ENCODE measurements at regions not wholly inside any gene's neighbourhood (a gene's known extent, or its start where the extent isn't known, plus 50 kb on each side); places are given as distances from the start of the nearest gene placed in this dataset.
"Not testable (repeated sequence)": the region's sequence is repeated elsewhere in the genome, so short reads cannot be mapped to it uniquely, and the experiment has no call there.

DNA sequence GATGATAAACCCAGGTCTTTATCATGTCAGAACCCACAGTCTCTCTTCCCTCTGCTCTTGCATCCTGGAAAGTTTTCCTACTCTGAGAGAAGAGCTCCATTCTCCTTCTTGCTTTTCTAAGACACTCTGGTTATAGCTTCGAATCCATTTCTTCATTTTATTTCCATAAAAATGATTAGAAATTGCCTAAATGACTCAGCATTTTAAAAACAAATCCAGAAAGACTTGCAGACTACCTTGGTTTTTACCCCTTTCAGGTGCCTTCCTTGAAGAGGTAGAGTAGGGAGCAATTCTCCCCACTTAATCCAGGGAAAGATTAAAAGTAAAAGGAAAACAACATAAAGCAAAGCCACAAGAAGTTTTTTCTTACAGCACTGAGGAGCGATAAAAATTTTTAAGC is 1256.0 kb downstream of the ROBO1 start:
- DNase-seq (ENCODE audit: low read depth, low spot score) (no peak), FAIRE-seq (no peak)
- Histone ChIP-seq H3K4me1 (ENCODE audit: control insufficient read depth, extremely low read depth, insufficient read depth, low read length) (peaks cover 6% of the 10 kb centered on the region), H3K36me3 (ENCODE audit: control insufficient read depth in 2 of 2, extremely low read depth in 1 of 2, insufficient read depth in 2 of 2, low read length in 2 of 2) (no peaks in the 10 kb centered on the region), H3K9ac (ENCODE audit: control insufficient read depth, extremely low read depth, insufficient read depth, low read length) (no peak overlapping the region), H3K9me3 (ENCODE audit: control insufficient read depth, low read depth, low read length) (no peaks in the 10 kb centered on the region), H2AFZ (ENCODE audit: control insufficient read depth, low read length) (no peak overlapping the region), H3K4me3 (ENCODE audit: control insufficient read depth in 2 of 3, extremely low read depth in 1 of 3, insufficient read depth in 2 of 3, low read depth in 1 of 3, low read length in 3 of 3) (no peak overlapping the region), H4K20me1 (ENCODE audit: control insufficient read depth, extremely low read depth, insufficient read depth, low read length) (no peaks in the 10 kb centered on the region), H3K9me1 (ENCODE audit: control insufficient read depth, extremely low read depth, insufficient read depth, low read length) (no peaks in the 10 kb centered on the region), H3K4me2 (ENCODE audit: control insufficient read depth, extremely low read depth, insufficient read depth, low read depth, low read length) (no peak overlapping the region), H3K79me2 (ENCODE audit: control insufficient read depth, insufficient read depth, low read length) (no peaks in the 10 kb centered on the region), H3K27me3 (ENCODE audit: control insufficient read depth, extremely low read depth, insufficient read depth, low read length) (no peaks in the 10 kb centered on the region), H3K27ac (ENCODE audit: control insufficient read depth, insufficient read depth, low read length) (no peak overlapping the region)
- TF ChIP-seq, protein P1, sequence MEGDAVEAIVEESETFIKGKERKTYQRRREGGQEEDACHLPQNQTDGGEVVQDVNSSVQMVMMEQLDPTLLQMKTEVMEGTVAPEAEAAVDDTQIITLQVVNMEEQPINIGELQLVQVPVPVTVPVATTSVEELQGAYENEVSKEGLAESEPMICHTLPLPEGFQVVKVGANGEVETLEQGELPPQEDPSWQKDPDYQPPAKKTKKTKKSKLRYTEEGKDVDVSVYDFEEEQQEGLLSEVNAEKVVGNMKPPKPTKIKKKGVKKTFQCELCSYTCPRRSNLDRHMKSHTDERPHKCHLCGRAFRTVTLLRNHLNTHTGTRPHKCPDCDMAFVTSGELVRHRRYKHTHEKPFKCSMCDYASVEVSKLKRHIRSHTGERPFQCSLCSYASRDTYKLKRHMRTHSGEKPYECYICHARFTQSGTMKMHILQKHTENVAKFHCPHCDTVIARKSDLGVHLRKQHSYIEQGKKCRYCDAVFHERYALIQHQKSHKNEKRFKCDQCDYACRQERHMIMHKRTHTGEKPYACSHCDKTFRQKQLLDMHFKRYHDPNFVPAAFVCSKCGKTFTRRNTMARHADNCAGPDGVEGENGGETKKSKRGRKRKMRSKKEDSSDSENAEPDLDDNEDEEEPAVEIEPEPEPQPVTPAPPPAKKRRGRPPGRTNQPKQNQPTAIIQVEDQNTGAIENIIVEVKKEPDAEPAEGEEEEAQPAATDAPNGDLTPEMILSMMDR (optimal IDR thresholded peaks at IDR 0.05 in 1 of 3, IDR thresholded peaks at IDR 0.05 in 1 of 3, conservative IDR thresholded peaks at IDR 0.05 in 1 of 3; ENCODE audit: extremely low read depth in 1 of 3, insufficient read depth in 2 of 3, low read length in 3 of 3), result no peak
- no peak for TF ChIP-seq EZH2 (IDR thresholded peaks at IDR 0.05; ENCODE audit: low read length)
- dilution Hi-C loops (cut with MboI; ENCODE audit: extremely low pct_ligation_motif_present, low sequenced_read_pairs), result no loop called here

DNA sequence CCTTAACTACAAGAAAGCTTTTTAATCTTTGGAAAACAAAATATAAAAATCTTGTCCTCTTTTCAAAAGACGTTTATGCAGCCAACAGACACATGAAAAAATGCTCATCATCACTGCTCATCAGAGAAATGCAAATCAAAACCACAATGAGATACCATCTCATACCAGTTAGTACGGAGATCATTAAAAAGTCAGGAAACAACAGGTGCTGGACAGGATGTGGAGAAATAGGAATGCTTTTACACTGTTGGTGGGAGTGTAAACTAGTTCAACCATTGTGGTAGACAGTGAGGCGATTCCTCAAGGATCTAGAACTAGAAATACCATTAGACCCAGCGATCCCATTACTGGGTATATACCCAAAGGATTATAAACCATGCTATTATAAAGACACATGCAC is 1255.0 kb downstream of the ROBO1 start:
- FAIRE-seq; H3K9me3 ChIP-seq (ENCODE audit: control insufficient read depth, low read depth, low read length); H3K27me3 ChIP-seq (ENCODE audit: control insufficient read depth, extremely low read depth, insufficient read depth, low read length); DNase-seq (ENCODE audit: low read depth, low spot score); H3K9ac ChIP-seq (ENCODE audit: control insufficient read depth, extremely low read depth, insufficient read depth, low read length); dilution Hi-C loops (cut with MboI; ENCODE audit: extremely low pct_ligation_motif_present, low sequenced_read_pairs); H3K27ac ChIP-seq (ENCODE audit: control insufficient read depth, insufficient read depth, low read length); H3K4me3 ChIP-seq (ENCODE audit: control insufficient read depth in 2 of 3, extremely low read depth in 1 of 3, insufficient read depth in 2 of 3, low read depth in 1 of 3, low read length in 3 of 3); H3K9me1 ChIP-seq (ENCODE audit: control insufficient read depth, extremely low read depth, insufficient read depth, low read length); H3K4me1 ChIP-seq (ENCODE audit: control insufficient read depth, extremely low read depth, insufficient read depth, low read length); H3K4me2 ChIP-seq (ENCODE audit: control insufficient read depth, extremely low read depth, insufficient read depth, low read depth, low read length); H3K79me2 ChIP-seq (ENCODE audit: control insufficient read depth, insufficient read depth, low read length); H4K20me1 ChIP-seq (ENCODE audit: control insufficient read depth, extremely low read depth, insufficient read depth, low read length); H3K36me3 ChIP-seq (ENCODE audit: control insufficient read depth in 2 of 2, extremely low read depth in 1 of 2, insufficient read depth in 2 of 2, low read length in 2 of 2); H2AFZ ChIP-seq (ENCODE audit: control insufficient read depth, low read length): not testable (repeated sequence)

DNA sequence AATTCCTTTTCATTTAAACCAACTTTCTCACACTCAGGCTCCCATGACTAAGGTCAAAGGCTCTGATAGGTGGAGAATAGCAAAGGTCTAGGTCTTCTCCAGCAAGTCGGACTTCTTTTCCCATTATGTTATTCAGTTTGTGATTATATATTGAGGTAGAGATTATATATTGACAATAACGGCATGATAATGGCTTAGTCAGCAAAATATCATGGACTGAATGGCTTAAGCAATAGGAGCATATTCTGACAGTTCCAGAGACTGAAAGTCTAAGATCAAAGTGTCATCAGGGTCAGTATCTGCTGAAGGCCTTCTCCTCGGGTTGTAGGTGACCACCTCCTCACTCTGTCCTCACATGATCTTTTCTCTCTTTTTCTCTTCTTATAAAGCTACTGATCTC is 1251.4 kb downstream of the ROBO1 start:
- dilution Hi-C loops (cut with MboI; ENCODE audit: extremely low pct_ligation_motif_present, low sequenced_read_pairs), result no loop called here
- Histone ChIP-seq H3K9ac (ENCODE audit: control insufficient read depth, extremely low read depth, insufficient read depth, low read length) (no peak overlapping the region), H3K4me3 (ENCODE audit: control insufficient read depth in 2 of 3, extremely low read depth in 1 of 3, insufficient read depth in 2 of 3, low read depth in 1 of 3, low read length in 3 of 3) (no peak overlapping the region), H3K4me1 (ENCODE audit: control insufficient read depth, extremely low read depth, insufficient read depth, low read length) (no peaks in the 10 kb centered on the region), H3K79me2 (ENCODE audit: control insufficient read depth, insufficient read depth, low read length) (no peaks in the 10 kb centered on the region), H3K9me1 (ENCODE audit: control insufficient read depth, extremely low read depth, insufficient read depth, low read length) (no peaks in the 10 kb centered on the region), H3K4me2 (ENCODE audit: control insufficient read depth, extremely low read depth, insufficient read depth, low read depth, low read length) (no peak overlapping the region), H3K9me3 (ENCODE audit: control insufficient read depth, low read depth, low read length) (no peaks in the 10 kb centered on the region), H3K36me3 (ENCODE audit: control insufficient read depth in 2 of 2, extremely low read depth in 1 of 2, insufficient read depth in 2 of 2, low read length in 2 of 2) (no peaks in the 10 kb centered on the region), H2AFZ (ENCODE audit: control insufficient read depth, low read length) (no peak overlapping the region), H3K27me3 (ENCODE audit: control insufficient read depth, extremely low read depth, insufficient read depth, low read length) (no peaks in the 10 kb centered on the region), H3K27ac (ENCODE audit: control insufficient read depth, insufficient read depth, low read length) (no peak overlapping the region), H4K20me1 (ENCODE audit: control insufficient read depth, extremely low read depth, insufficient read depth, low read length) (no peaks in the 10 kb centered on the region)
- TF ChIP-seq, protein P1 (optimal IDR thresholded peaks at IDR 0.05 in 1 of 3, IDR thresholded peaks at IDR 0.05 in 1 of 3, conservative IDR thresholded peaks at IDR 0.05 in 1 of 3; ENCODE audit: extremely low read depth in 1 of 3, insufficient read depth in 2 of 3, low read length in 3 of 3), result no peak
- TF ChIP-seq EZH2 (IDR thresholded peaks at IDR 0.05; ENCODE audit: low read length), result no peak
- FAIRE-seq, result no peak
- no peak for DNase-seq (ENCODE audit: low read depth, low spot score)

All from keratinocyte (primary cell).